Activated CD4-positive, alpha-beta T cell treated with anti-CD3 and anti-CD28 coated beads, Interleukin-10, Interleukin-2, amounts not matched to agents 100 ng/mL and 50 ng/mL, durations not matched to agents 16 hours and 8 hours (primary cell): ENCODE measurements at regions not wholly inside any gene's neighbourhood (a gene's known extent, or its start where the extent isn't known, plus 50 kb on each side); places are given as distances from the start of the nearest gene placed in this dataset.
"Not testable (repeated sequence)": the region's sequence is repeated elsewhere in the genome, so short reads cannot be mapped to it uniquely, and the experiment has no call there.

Experiments used
- DNase-seq: peaks from one replicate; pipeline ENCODE4 v3.0.0-alpha.2; 2020

DNA sequence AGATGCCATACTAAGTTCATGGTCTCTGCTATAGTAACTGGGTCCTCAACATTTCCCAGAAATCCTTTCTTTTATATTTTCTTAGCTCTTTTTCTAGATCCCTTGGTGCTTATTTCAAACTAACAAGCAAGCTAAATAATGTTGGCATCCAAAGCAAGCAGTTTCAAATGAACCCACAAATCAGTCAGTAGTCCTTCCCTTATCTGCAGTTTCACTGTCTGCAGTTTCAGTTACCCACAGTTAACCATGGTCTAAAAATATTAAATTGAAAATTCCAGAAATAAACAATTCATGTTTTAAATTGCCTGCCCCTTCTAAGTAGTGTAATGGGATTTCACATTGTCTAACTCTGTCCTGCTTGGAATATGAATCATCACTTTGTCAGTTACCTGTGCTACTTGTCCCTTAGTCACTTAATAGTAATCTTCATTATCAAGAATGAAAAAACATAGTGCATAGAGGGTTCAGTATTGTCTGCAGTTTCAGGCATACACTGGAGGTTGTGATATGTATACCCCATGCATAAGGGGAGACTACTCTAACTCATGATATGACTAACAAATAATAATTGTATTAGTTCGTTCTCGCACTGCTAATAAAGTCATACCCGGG lies 633.7 kb downstream of the MECOM start:
- no peak for DNase-seq

DNA sequence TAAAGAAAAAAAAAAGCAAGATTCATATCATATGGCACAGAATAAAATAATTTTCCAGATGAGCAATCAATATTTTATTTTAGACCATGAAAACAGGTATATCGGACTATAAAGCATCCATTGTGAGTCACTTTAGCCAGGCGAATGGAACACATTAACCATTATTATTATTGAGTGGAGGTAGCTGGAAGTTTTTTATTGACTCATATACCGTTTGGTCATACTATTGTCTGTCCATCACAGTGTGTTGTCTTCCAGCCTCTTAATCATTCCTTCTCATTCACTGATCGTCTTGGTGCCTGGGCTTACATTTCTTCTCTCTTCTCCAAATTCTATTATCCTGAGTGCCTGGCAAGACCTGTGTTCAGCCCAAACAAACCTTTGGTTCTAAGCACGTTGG lies 634.8 kb downstream of the MECOM start:
- DNase-seq: no peak

DNA sequence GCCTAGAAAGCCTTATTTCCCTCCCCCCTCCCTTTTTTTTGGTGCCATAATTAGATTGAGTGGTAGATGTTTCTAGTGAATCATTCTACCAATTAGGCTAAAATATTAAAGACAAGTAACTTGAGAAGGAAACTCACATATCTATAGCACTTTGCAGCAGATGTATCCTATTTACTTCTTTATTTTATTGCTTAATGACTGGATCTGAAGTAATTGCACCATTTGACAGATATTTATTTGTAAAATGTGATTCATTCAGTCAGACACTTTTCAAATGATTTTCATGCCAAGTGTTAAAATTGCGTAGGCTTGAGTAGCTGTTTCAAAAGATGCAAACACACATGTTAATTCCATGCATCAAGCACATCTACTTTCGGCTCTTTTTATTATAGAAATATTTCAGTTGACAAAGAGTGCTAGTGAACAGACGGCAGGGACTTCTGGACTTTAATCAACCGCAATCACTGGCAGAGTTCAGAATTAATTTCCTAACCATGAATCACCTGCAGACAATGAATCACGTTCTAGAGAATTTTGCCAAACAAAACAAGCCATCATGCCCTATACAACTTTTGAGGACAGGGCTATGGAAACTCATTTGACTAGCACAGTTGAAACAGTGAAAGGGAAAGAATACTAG lies 636.8 kb downstream of the MECOM start:
- no peak for DNase-seq

DNA sequence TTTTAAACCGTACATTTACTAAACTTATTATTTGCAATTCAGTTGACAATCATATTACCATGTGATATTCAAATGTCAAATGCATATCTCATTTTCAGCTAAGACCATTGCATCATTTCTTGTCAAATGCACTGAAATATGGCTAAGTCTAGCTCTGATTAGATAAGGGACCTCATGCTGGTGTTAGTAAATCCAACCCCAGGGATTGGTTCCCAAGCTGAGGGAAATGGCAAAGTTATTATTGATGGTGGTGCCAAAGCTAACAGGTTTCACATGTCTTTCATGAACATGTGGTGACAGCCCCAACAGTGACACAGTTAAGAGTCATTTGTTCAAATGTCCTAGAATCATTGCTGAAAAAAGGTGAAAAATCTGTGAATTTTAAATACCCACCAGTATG lies 641.1 kb downstream of the MECOM start:
- no peak for DNase-seq

DNA sequence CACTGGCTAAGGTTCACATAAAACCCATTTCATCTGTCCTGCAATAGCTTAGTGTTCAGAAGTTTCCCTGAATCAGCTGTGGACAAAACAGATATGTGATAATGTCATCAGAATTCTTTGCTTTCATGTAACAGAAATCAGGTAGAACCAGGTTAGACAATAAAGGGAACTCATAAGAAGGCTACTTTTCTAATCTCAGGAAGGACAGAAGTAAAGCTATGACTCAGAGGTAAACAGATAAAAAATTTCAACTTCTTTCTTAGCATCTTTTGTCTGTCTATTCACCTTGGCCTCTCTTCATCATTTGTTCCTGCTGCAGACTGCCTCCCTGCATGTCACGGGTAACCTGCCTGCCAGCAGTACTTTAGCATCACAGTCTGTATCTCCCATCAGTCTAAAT lies 643.1 kb downstream of the MECOM start:
- no peak for DNase-seq

DNA sequence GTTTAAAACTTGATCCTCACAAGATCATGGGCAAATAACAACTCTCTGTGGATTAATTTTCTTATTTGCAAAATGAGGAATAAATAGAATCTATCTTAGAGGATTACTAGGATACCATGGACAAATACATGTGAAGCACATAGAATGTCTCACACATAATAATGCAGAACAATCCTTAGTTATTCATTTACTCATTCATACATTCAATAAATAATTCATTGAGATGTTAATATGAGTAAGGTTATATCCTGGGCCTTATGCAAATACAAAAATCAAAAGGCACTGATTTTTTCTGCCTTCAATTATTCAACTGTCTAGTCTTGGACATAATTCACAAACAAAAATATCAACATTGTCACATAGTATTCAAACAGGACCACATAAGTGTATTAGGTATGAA lies 654.1 kb downstream of the MECOM start:
- DNase-seq: no peak

DNA sequence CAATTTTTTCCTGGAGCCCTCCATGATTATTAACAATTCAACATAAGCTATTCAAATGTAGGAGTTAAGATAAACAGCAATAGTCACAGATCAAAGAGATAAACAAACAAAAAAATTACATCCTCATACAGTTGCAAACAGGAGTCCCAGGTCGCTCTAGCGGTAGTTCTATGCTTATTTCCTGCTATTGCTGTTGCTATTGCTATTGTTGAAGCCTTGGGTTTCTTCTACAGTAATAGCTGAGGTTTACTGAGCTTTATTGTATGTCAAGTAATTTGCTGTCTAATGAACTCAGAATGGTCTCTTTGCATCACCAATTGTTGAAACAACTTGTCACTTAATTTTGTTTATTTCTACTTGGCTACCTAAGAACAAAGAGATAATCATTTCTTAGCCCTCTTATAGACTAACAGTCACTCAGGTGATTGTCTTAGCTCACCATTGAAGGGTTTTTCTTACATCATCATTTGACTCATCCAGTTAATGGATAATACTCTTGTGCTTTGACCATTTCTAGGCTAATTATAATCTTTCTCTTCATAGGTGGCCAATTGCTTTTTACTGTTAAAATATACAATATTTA lies 654.6 kb downstream of the MECOM start:
- DNase-seq: no peak

DNA sequence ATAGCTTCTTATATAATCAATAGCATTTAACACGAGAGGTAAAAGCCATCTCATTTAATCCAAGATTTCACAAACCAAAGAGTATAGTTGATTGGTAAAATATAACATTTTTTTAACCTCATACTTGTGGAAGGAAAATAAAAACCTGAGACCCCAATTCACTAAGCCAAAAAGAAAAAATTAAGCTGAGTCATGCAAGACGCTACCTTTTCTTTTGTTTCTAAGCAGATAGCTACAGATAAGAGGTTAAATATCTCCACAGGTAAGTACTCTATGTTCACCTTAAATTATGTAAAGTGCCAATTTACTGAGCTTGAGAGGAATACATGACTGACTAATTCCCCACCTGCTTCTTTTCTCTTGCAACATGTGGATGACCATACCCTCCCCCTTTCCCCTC lies 656.4 kb downstream of the MECOM start:
- DNase-seq: no peak

DNA sequence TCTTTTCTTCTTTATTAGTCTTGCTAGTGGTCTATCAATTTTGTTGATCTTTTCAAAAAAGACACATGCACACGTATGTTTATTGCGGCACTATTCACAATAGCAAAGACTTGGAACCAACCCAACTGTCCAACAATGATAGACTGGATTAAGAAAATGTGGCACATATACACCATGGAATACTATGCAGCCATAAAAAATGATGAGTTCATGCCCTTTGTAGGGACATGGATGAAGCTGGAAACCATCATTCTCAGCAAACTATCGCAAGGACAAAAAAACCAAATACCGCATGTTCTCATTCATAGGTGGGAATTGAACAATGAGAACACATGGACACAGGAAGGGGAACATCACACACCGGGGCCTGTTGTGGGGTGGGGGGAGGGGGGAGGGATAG lies 657.1 kb downstream of the MECOM start:
- DNase-seq: not testable (repeated sequence)

DNA sequence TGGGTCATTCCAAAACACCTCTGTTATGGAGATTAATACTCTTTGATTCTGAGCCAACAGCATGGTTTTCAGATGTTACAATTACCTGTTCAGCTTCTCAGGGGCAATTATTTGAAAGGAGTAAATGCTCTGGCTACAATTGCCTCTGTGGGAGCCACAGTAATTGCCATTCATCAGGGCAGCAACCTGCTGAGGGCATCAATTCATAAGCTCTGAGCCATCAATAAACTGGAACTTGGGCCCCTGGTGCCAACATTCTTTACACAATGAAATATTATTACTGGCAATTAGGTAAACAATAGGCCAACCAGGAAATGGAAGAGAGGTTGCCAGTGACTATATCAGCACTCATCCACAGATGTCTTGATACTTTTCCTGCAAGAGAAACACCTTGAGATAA lies 660.8 kb downstream of the MECOM start:
- no peak for DNase-seq

DNA sequence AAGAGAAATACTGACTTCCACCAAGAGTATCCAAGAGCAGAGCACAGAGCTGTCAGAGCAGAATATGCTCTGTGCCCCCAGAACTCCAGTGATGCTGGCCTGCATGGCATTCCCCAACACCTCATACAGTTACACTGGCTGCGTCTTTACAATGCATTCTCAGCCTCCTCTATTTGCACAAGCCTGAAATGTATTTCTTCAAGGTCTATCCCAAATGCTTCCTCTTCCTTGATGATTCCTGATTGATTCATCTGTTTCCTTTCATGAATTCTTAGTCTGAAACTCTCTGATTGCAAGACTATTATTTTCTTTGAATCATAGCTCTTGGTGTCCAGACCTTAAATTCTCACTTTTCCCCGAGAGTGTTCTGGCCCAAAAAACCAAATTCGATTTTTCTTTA lies 664.7 kb downstream of the MECOM start:
- no peak for DNase-seq

DNA sequence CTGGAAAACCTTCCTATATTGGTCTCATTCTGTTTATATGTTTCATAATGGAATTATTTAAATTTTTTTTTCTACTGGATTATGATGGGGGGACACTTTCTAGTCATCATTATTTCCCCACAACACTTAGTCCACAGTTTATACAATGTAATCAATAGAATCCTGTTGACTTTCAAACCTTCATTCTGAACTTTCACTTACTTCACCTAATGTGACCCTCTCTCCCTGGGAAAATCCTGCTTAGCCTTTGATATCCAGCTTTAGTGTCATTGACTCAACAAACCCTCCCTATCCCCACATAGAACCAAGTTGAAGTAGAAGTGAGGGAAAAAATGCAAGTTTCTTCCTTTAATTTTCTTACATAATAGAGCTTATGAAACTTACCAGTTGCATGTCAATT lies 666.0 kb downstream of the MECOM start:
- no peak for DNase-seq

DNA sequence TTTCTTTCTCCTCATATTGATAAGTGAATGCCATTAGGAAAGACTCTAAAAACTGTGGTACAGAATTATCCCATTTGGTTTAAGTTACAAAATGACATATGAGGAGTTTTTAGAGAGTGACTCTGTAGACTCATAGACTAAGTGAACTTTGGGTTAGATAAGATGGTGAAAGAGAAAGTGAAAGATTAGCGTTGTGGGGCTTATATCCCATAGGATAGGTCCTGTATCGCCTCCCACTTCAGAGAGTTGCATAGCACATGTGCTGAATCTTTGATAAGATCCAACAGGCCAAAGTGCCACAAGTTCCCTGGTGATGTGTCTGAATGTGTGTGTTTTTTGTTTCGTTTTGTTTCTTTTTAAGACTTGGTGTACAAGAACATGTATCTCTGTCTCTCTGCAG lies 666.9 kb downstream of the MECOM start:
- DNase-seq: no peak

DNA sequence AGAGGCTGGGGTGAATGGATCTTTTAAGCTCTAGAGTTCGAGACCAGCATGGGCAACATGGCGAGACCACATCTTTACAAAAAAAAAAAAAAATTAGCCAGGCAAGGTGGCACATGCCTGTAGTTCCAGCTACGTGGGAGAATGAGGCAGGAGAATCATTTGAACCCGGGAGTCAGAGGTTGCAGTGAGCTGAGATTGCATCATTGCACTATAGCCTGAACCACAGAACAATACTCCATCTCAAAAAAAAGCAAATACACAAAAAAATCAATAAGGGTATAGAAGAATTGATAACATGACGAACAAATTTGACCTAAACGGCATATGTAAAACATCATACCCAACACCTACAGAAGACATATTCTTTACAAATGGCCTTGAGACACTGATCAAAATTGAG lies 668.4 kb downstream of the MECOM start:
- no peak for DNase-seq

DNA sequence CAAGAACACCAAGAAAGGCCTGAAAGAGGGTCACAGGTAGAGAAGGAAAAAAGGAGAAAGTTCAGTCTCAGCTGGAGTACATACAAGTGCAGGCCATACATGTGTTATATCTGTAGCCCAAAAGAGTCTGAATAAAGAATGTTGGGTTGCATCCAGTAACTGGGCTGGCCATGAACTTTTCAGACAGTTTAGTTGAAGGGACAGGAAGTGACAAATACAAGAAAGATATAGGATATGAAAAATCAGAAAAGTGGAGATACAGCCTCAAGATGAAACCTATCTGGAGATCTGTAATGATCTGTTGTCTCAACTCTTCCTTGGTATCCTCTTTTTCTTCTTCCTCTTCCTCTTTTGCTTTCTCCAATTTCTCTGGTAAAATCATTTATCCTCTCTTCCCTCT lies 671.7 kb downstream of the MECOM start:
- no peak for DNase-seq

DNA sequence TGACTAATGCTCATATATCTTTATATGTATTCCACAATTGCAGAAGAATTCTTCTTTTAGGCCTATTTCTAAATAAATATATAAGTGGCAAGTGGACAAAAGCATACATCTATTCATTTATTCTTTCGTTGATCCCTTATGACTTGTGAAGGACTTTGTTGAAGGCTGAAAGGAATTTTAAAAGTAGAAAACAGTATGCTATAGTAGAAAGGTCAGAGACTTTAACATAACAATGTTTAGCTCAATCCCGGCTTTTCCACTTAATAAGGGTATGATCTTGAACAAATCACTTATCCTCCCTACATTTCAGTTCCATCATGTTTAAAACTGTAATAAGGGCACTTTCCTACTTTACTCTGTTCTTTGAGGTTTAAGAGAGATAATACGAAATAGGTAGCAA lies 672.9 kb downstream of the MECOM start:
- no peak for DNase-seq

DNA sequence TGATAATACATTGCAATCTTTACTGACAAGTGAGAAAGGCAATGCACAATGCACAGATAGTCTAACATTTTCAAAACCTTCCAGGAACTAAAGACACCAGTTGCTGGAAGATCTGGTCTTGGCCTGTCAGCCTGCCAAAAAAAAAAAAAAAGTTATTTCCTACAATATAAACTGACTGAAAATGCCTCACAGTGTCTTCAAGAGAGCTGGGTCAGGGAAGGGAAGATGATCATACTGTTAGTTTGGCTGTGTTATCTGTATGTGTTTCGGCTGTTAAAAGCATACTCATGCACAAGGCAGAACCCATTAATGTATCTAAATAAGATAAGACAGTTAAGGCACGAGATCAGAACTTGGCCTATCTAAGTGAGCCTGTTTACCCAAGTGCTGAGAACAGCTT lies 673.4 kb downstream of the MECOM start:
- DNase-seq: no peak

DNA sequence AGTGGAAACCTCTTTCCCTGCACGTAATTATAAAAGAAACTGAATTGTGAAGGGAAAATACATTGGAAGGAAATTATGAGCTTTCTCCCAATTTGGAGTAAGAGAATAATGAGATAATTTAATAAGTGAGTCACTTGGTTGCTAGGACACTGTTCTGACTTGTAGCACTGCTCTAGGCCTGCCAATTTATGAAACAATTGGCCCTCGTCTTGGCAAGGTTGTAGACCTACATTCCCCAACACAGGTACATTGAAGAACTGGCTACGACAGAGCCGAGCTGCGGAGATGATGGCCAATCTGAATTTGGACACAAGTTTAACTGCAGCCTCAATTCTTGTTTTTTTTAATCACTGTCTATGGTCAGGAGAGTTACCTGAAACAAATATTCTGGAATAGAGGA lies 674.1 kb downstream of the MECOM start:
- no peak for DNase-seq

DNA sequence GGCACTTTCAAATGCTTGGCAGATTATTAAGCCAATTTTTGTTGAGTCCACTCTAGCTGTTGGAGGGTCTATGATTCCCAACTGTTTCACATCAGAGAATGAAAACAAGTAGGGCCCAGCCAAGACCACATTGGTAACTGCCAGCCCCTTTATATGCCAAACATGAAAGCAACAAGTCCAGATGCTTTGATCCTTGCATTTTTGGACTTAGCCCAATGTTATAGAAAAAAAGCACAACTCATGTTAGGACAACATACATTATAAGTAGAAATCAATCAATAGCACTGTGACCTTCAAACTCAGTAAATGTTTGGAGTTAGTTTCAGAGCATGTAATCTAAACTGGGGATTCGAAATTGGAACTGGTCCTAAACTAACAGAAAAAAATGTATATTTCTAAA lies 674.7 kb downstream of the MECOM start:
- DNase-seq: no peak

DNA sequence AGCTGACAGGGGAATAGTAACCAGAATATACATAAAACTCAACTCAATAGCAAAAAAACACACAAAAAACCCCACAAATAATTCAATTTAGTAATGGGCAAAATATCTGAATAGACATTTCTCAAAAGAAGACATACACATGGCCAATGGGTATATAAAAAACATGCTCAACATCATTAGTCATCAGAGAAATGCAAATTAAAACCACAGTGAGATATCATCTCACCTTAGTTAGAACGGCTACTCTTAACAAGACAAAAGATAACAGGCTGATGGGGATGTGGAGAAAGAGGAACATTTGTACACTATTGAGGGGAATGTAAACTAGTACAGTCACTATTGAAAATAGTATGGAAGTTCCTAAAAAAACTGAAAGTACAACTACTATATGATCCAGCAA lies 678.6 kb downstream of the MECOM start:
- DNase-seq: no peak

DNA sequence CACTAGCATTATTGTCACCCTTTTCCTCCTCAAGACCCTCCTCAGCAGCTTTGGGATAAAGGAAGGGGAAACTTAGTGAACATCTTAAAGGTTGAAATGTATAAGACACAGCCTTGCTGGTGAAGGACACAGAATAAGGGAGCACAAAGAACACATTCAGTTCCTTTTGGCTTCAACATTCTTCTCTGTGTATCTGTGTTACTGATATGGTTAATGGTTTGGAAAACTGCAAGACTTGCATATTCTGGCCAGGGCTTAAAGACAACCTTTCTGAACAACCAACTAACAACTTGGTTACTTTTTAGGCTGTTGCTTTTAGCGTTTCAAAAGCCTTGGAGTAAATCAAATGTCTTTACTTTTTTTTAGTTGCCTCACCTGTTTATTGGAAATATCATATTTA lies 680.5 kb downstream of the MECOM start:
- no peak for DNase-seq

DNA sequence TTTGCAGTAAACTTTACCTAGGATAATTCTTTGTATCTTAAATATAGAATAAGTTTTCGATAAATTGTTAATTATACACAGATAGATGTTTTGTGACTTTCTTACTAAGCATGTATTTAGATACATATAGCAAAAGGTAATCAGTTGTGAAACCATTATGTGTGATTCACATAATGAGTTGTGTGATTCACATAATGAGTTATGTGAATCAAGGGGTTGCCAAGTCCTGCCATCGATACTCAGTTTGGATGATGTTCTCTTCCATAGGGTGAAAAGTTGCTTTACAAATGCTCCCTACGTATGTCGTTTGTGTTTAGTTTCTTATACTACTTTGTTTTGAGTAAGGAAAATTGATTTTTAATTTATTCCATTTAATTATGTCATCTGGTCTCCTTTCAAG lies 682.1 kb downstream of the MECOM start:
- DNase-seq: no peak

DNA sequence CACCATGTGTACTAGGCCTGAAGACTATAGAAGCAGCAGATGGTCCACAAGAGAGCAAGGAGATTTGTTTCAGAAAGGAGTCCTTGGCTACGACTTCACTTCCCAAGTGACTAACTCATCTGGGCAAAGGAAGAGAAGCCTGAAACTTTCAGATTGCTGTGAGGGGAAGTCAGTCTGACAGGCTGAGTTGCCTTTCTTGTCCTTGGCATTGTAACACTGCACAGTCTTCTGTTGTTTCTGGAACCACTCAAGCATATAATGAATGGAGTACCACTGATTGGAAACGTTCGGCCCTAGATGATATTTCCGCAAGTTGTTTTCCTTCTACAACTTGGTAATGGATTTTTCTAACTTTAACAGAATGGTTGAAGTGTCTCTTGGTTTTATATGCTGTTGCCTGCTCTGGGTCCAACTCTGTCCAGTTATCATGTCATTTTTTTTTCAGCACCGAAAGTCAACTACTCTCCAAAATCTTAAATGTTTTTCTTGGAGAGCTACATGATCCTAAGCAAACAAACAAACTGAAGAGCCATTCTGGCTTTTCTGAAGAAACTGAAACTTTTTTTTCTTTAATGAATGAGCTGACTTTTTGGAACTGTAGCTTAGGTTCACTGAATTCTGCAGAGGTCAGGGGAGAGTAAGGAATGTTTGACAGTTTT lies 685.7 kb downstream of the MECOM start:
- DNase-seq: no peak

DNA sequence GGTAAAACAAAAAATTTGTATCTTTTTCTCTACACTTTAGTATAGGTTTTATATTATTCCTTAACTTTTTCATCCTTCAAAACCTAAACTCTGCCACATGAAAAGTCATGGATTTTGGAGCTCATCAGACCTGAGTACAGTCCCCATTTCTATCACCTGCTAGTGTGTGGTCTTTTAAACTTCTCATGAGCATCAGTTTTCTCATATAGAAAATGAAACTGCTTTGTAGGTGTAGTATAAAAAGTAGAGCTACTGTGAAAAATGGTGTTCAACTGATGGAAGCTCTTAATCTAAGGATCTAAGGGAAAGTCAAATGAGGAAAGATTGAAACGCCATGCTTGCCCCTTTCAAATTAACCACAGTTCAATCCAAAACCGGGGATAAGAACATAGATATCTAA lies 686.5 kb downstream of the MECOM start:
- no peak for DNase-seq

DNA sequence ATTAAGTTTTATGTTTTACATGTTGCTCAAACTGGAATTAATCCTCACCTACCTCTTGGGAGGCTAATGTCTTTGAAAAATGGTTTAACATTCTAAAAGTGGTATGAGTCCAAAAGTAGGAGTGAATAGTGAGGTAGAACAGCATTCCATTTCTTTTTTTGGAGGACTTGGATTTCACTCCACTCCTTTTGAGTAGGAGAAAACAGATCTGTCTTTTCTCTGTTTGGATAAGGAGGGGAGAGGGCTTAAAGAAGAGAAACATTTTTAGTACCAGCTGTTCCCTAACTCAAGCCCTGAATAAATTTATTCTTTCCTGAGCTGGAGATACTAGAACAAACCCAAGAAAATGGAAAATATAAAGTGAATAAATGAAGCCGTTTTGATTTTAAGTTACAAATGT lies 687.9 kb downstream of the MECOM start:
- DNase-seq: no peak
